WTC11 (cell line): ENCODE measurements at regions not wholly inside any gene's neighbourhood (a gene's known extent, or its start where the extent isn't known, plus 50 kb on each side); places are given as distances from the start of the nearest gene placed in this dataset.

Source experiments
- ATAC-seq: fragments of 200-7000 bp; cut with Tn5 transposase; 2 replicates; pipeline ENCODE4 v1.10.0; 2021; ENCODE audit warnings: mild to moderate bottlenecking, moderate library complexity
- CTCF ChIA-PET: fragments of 300-600 bp; sonication (Branson Sonifier 250); formaldehyde crosslinking; loops from one replicate; lab custom pipeline; 2021; ENCODE audit warnings: antibody characterized with exemption; lab: Charles Lee
- POLR2A ChIA-PET: fragments of 350-600 bp; sonication (Branson Sonifier 250); formaldehyde crosslinking; loops from one replicate; lab custom pipeline; 2021; ENCODE audit warnings: antibody characterized with exemption; lab: Charles Lee
- DNase-seq: peaks from one replicate; pipeline ENCODE4 v3.0.0; 2021; ENCODE audit warnings: low spot score
- H3K27ac Mint-ChIP-seq: 2 replicates; pipeline ENCODE4 v1.8.0; 2021; ENCODE audit warnings: mixed read lengths
- H3K27me3 Mint-ChIP-seq: 2 replicates; pipeline ENCODE4 v1.8.0; 2021; ENCODE audit warnings: low read depth, mild to moderate bottlenecking, moderate library complexity, mixed read lengths
- H3K36me3 Mint-ChIP-seq: 2 replicates; pipeline ENCODE4 v1.8.0; 2021; ENCODE audit warnings: mixed read lengths
- H3K4me1 Mint-ChIP-seq: 2 replicates; pipeline ENCODE4 v1.8.0; 2022; ENCODE audit warnings: mixed read lengths
- H3K4me3 Mint-ChIP-seq: 2 replicates; pipeline ENCODE4 v1.8.0; 2021; ENCODE audit warnings: mild to moderate bottlenecking, moderate library complexity, mixed read lengths
- H3K9me3 Mint-ChIP-seq: 2 replicates; pipeline ENCODE4 v1.8.0; 2021; ENCODE audit warnings: mixed read lengths
- AFF4 ChIP-seq: sonication (generic); formaldehyde crosslinking; IDR thresholded peaks from 2 replicates; pipeline ENCODE4 v1.8.1; 2023; ENCODE audit warnings: mild to moderate bottlenecking, missing genetic modification reagents, borderline replicate concordance
- CBFB ChIP-seq: sonication (generic); formaldehyde crosslinking; IDR thresholded peaks from 2 replicates; pipeline ENCODE4 v1.8.1; 2022; ENCODE audit warnings: mild to moderate bottlenecking, low read depth, missing genetic modification reagents
- E2F1 ChIP-seq: sonication (generic); formaldehyde crosslinking; IDR thresholded peaks from 2 replicates; pipeline ENCODE4 v1.8.0; 2022; ENCODE audit warnings: mild to moderate bottlenecking, missing genetic modification reagents
- FOXP1 ChIP-seq: sonication (generic); formaldehyde crosslinking; IDR thresholded peaks from 2 replicates; pipeline ENCODE4 v1.8.0; 2022; ENCODE audit warnings: missing genetic modification reagents, mild to moderate bottlenecking, moderate library complexity, borderline replicate concordance
- GABPB1 ChIP-seq: sonication (generic); formaldehyde crosslinking; IDR thresholded peaks from 2 replicates; pipeline ENCODE4 v1.8.1; 2023; ENCODE audit warnings: mild to moderate bottlenecking, missing genetic modification reagents
- GTF2I ChIP-seq: fragments of 250-450 bp; sonication (Bioruptor Pico); conservative IDR thresholded peaks from 2 replicates; pipeline ENCODE4 v1.4.0; 2021; ENCODE audit warnings: mild to moderate bottlenecking
- KAT7 ChIP-seq: sonication (generic); formaldehyde crosslinking; IDR thresholded peaks from 2 replicates; pipeline ENCODE4 v1.8.1; 2023; ENCODE audit warnings: missing genetic modification reagents, mild to moderate bottlenecking, borderline replicate concordance
- MAX ChIP-seq: sonication (generic); formaldehyde crosslinking; IDR thresholded peaks from 2 replicates; pipeline ENCODE4 v1.8.0; 2022; ENCODE audit warnings: mild to moderate bottlenecking, missing genetic modification reagents
- MXD4 ChIP-seq: fragments of 250-450 bp; sonication (Bioruptor Pico); IDR thresholded peaks from 2 replicates; pipeline ENCODE4 v1.8.0; 2021; ENCODE audit warnings: mild to moderate bottlenecking, moderate library complexity, borderline replicate concordance
- NFATC4 ChIP-seq: fragments of 250-450 bp; sonication (Bioruptor Pico); IDR thresholded peaks from 2 replicates; pipeline ENCODE4 v1.9.0; 2021; ENCODE audit warnings: mild to moderate bottlenecking
- PRRX2 ChIP-seq: fragments of 250-450 bp; sonication (Bioruptor Pico); IDR thresholded peaks from 2 replicates; pipeline ENCODE4 v1.8.0; 2021; ENCODE audit warnings: mild to moderate bottlenecking
- TP53 ChIP-seq: sonication (generic); formaldehyde crosslinking; IDR thresholded peaks from 2 replicates; pipeline ENCODE4 v1.8.1; 2023; ENCODE audit warnings: mild to moderate bottlenecking, missing genetic modification reagents
- ZNF138 ChIP-seq: sonication (generic); formaldehyde crosslinking; conservative IDR thresholded peaks from 2 replicates; pipeline ENCODE4 v1.8.1; 2022; ENCODE audit warnings: mild to moderate bottlenecking, moderate library complexity, missing genetic modification reagents
- ZNF232 ChIP-seq: sonication (generic); formaldehyde crosslinking; IDR thresholded peaks from 2 replicates; pipeline ENCODE4 v1.8.0; 2022; ENCODE audit warnings: mild to moderate bottlenecking, missing genetic modification reagents
- ZNF281 ChIP-seq: sonication (generic); formaldehyde crosslinking; IDR thresholded peaks from 2 replicates; pipeline ENCODE4 v1.8.0; 2023; ENCODE audit warnings: mild to moderate bottlenecking, missing genetic modification reagents
- ZNF396 ChIP-seq: fragments of 250-450 bp; sonication (Bioruptor Pico); IDR thresholded peaks from 2 replicates; pipeline ENCODE4 v1.8.0; 2021; ENCODE audit warnings: mild to moderate bottlenecking, moderate library complexity, borderline replicate concordance
- ZNF416 ChIP-seq: fragments of 250-450 bp; sonication (Bioruptor Pico); IDR thresholded peaks from 2 replicates; pipeline ENCODE4 v1.9.0; 2021; ENCODE audit warnings: mild to moderate bottlenecking, inconsistent platforms
- ZNF425 ChIP-seq: fragments of 250-450 bp; sonication (Bioruptor Pico); conservative IDR thresholded peaks from 2 replicates; pipeline ENCODE4 v1.9.0; 2021; ENCODE audit warnings: mild to moderate bottlenecking
- ZNF671 ChIP-seq: fragments of 250-450 bp; sonication (Bioruptor Pico); IDR thresholded peaks from 2 replicates; pipeline ENCODE4 v1.8.0; 2021; ENCODE audit warnings: mild to moderate bottlenecking

- TF ChIP-seq AFF4 (no peak), E2F1 (no peak), ZNF425 (CRISPR knock-in tag) (no peak), NFATC4 (no peak)
Observed at GRCh38 chr9:33645706-33646105, 121.7 kb downstream of the ANKRD18B start (continued).

GRCh38 chr9:33649463-33649862 lies 125.4 kb downstream of the ANKRD18B start:
- ChIA-PET CTCF (interaction anchor here (0.6 to 4.1 kb wide), 4 partner anchors 20 to 197 kb away, joined by 3 to 48 read pairs (median 6); no protein-coding TSS in a partner anchor), POLR2A (no interaction called here)
- no peaks in the 10 kb centered on the region for H3K9me3 Mint-ChIP-seq
- DNase-seq (no peak), ATAC-seq (no peak)
- H3K36me3 Mint-ChIP-seq: no peaks in the 10 kb centered on the region
- H3K4me3 Mint-ChIP-seq: no peak overlapping the region
- no peaks in the 10 kb centered on the region for H3K4me1 Mint-ChIP-seq
- no peak for TF ChIP-seq ZNF396 (CRISPR knock-in tag)
- peaks cover 4% of the 10 kb centered on the region; the same call in 1 of the 2 replicates for H3K27me3 Mint-ChIP-seq
- no peak overlapping the region for H3K27ac Mint-ChIP-seq

- no peaks in the 10 kb centered on the region for H3K9me3 Mint-ChIP-seq
- TF ChIP-seq MAX (CRISPR knock-in tag) (no peak), MXD4 (CRISPR knock-in tag) (no peak), ZNF232 (CRISPR knock-in tag) (no peak)
- ChIA-PET POLR2A (no interaction called here), CTCF (interaction anchor here (0.6 to 4.1 kb wide), 6 partner anchors 22 to 570 kb away, joined by 3 to 48 read pairs (median 5); no protein-coding TSS in a partner anchor)
- H3K4me1 Mint-ChIP-seq: no peaks in the 10 kb centered on the region
- no peak overlapping the region for H3K27ac Mint-ChIP-seq
- H3K27me3 Mint-ChIP-seq: peaks cover 4% of the 10 kb centered on the region
- DNase-seq (peak; percentile 49), ATAC-seq (peak; percentile 86)
- H3K36me3 Mint-ChIP-seq: no peaks in the 10 kb centered on the region
- no peak overlapping the region for H3K4me3 Mint-ChIP-seq
Observed at GRCh38 chr9:33651125-33651524, 127.1 kb downstream of the ANKRD18B start.

- no peak for ATAC-seq
- TF ChIP-seq FOXP1 (CRISPR knock-in tag): no peak
- TF ChIP-seq ZNF281: no peak
- no peak for TF ChIP-seq ZNF416
- TF ChIP-seq GTF2I (CRISPR knock-in tag): no peak
- TF ChIP-seq TP53: no peak
- no peak for TF ChIP-seq CBFB (CRISPR knock-in tag)
- no peak for TF ChIP-seq ZNF425 (CRISPR knock-in tag)
- no peak for TF ChIP-seq PRRX2 (CRISPR knock-in tag)
- no peak for TF ChIP-seq KAT7 (CRISPR knock-in tag)
- no peak for TF ChIP-seq ZNF671 (CRISPR knock-in tag)
- no peak for TF ChIP-seq GABPB1 (CRISPR knock-in tag)
- TF ChIP-seq ZNF138 (CRISPR knock-in tag): no peak
Observed at GRCh38 chr9:33659921-33660320, 135.4 kb upstream of the PRSS3 start.

More at GRCh38 chr9:33659921-33660320, 135.4 kb upstream of the PRSS3 start:
- H3K27me3 Mint-ChIP-seq: no peaks in the 10 kb centered on the region; the same call in none of the 2 replicates
- no peak overlapping the region for H3K27ac Mint-ChIP-seq
- H3K36me3 Mint-ChIP-seq: no peaks in the 10 kb centered on the region
- H3K4me3 Mint-ChIP-seq: no peak overlapping the region
- POLR2A ChIA-PET: no interaction called here
- CTCF ChIA-PET: interaction anchor here (1.0 kb wide), 1 partner anchor 36 kb away, joined by 4 read pairs; no protein-coding TSS in a partner anchor
- DNase-seq: no peak
- H3K9me3 Mint-ChIP-seq: no peaks in the 10 kb centered on the region
- H3K4me1 Mint-ChIP-seq: no peaks in the 10 kb centered on the region
